Cardiac septum (tissue), 1 donor: ENCODE measurements at regions not wholly inside any gene's neighbourhood (a gene's known extent, or its start where the extent isn't known, plus 50 kb on each side); places are given as distances from the start of the nearest gene placed in this dataset.
A peak's percentile ranks its signal among the peaks of the same experiment; 100 is the strongest.
"Not testable (repeated sequence)": the region's sequence is repeated elsewhere in the genome, so short reads cannot be mapped to it uniquely, and the experiment has no call there.

Experiments used
- DNase-seq: peaks from one replicate; pipeline ENCODE4 v3.0.0-alpha.2; 2020; ENCODE audit warnings: low spot score
- intact Hi-C: fragments of 100-400 bp; cut with DNase I; formaldehyde crosslinking; loops from one replicate; pipeline ENCODE4 v1.14.0; 2022
- donor health status: DM: no; HTN: no; CAD: no.

DNA sequence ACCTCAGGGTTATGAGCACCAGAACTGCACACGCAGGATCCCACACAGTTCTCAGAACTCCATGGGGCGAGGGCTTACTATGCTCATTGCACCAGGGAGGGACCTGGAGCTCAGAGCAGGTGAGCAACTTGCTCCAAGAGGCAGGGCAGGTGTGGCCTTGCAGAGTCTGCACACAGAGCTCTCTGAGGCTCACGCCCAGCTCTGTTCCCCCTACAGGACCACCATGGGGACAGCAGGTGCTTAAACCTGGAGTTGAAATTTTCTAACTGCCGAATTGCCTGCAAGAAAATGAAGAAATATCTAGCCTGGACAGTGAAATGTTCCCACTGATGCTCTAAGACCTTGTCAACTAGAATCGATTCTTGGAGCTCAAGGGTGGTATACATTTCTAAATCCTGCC, 49.9 kb upstream of the MSMB start:
- intact Hi-C loops, DNase-seq: not testable (repeated sequence)

- no peak for DNase-seq
- intact Hi-C loops, result no loop called here
These were observed 50.4 kb upstream of the MSMB start for GRCh38 chr10:46096446-46096845.

- intact Hi-C loops, result no loop called here
- DNase-seq, result no peak
These were observed 51.0 kb upstream of the MSMB start for GRCh38 chr10:46096909-46097575.

GRCh38 chr10:46097576-46098317, 51.7 kb upstream of the MSMB start:
- intact Hi-C loops, result no loop called here
- DNase-seq, result no peak

- no peak for DNase-seq
- intact Hi-C loops, result no loop called here
These were observed 52.3 kb upstream of the MSMB start for GRCh38 chr10:46098386-46098785.

DNA sequence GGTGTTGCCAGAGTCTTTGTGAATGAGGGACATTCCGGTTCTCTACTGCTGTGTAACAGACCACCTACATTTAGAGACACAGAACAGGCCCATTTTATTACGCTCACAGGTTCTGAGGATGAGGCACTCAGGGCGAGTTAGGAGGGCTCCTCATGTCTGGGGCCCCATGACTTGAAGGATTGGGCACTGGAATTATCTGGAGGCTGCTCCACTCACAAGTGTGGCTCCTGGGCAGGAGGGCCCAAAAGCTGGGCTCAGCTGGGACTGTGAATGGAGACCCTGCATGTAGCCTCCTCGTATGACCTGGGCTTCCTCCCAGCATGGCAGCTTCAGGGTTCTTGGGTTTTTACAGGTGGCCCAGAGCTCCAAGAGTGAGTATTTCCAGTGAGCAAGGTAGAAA, 52.9 kb upstream of the MSMB start:
- intact Hi-C loops, DNase-seq: not testable (repeated sequence)

DNA sequence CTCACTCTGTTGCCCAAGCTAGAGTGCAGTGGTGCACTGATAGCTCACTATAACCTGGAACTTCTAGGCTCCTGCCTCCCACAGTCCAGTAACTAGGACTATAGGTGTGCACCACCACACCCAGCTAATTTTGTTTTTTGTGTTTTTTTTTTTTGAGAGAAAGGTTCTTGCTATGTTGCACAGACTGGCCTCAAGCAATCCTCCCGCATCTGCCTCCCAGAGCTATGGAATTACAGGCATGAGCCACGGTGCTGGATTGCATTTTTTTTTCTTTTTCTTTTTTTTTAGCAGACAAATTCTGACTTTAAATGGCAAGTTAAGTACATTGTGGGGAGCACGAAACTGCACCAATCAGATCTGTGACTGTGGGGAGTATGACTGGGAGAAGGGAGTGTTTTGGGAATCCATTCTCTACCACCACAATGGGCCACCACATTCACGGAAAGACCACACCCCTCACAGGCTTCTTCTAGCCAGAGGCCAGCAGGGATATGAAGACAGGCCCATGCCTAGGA, 58.1 kb upstream of the MSMB start:
- intact Hi-C loops, result no loop called here
- DNase-seq, result no peak

DNA sequence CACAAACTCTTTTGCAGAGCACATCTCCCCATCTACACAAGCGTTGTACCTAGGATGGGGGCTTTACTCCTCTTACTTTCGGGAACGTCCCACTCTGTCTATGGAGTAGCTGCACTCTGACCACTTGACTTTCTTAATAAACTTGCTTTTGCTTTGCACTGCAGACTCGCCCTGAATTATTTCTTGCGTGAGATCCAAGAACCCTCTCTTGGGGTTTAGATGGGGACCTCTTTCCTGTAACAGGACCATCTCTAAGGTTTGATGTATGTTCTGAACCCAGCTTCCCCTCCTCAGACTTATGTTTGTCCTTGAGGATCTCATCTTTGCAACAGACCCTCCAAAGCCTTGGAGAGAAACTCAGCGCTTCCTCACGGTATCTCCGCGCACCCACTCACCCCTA, 59.3 kb upstream of the MSMB start:
- DNase-seq, intact Hi-C loops: not testable (repeated sequence)

GRCh38 chr10:46105856-46106409, 59.9 kb upstream of the MSMB start:
- not testable (repeated sequence) for DNase-seq
- intact Hi-C loops, result loop anchor here (2.0 kb wide), 1 partner anchor 179 kb away; no protein-coding TSS in a partner anchor

DNA sequence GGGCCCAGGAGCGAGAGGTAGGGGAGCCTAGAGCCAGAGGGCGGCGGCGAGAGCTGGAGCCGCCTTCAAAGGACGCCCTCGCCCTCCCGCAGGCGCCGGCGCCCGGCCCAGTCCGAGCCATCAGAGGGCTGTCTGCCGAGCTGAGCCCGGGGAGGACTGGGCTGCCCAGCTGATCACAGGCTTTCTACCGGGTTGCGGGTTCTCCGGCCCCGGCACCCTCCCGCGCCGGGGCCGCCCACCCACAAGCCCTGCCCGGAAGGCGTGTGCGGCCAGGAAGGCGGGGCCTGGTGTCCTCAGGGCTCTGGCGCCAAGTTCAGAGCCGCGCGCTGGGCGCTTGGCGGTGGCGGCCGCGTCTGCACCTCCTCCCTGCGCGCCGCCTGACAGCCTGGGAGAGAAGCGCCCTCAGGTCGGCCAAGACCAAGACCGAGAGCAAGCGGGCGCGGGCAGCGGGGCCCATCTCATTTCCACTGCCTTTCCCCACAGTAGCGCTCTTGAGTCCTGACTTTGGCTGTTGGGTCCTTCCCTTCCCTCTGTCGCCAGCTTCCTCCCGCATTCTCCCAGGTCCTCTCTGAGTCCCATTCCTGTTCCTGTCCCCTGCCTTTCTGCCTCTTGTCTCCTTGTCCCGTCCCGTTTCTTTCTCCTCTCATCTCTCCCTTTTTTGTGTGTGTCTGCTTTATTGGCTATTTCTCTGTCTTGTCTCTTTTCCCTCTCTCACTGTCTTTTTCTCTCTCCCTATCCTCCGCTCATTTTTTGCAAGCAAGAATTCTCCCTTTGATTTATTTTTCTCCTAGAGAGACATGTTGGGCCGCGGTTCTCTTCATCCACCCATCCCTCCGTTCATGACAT, 60.6 kb upstream of the MSMB start:
- intact Hi-C loops, result loop anchor here (2.0 kb wide), 1 partner anchor 178 kb away; no protein-coding TSS in a partner anchor
- DNase-seq, result peak; percentile 86

DNA sequence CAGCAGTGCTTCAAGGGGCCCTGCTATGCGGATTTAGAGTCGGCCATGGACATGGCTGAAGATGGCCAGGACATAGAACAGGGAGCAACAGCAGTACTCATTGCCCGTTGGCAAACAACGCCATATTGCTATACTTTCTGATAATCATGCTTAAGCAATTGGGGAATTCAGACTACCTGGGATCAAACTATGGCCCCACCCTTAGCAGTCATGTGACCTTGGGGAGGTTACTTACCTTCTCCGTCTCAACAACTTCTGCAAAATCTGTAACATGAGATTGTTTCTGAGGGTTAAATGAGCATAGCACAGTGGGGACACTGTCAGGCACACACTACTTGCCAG, 62.1 kb upstream of the MSMB start:
- DNase-seq, intact Hi-C loops: not testable (repeated sequence)

GRCh38 chr10:46154271-46154670, 108.2 kb upstream of the MSMB start:
- intact Hi-C loops, result not testable (repeated sequence)

GRCh38 chr10:46154683-46155082, 108.6 kb upstream of the MSMB start:
- intact Hi-C loops, DNase-seq: not testable (repeated sequence)

More at GRCh38 chr10:46154271-46154670, 108.2 kb upstream of the MSMB start:
- DNase-seq, result not testable (repeated sequence)

DNA sequence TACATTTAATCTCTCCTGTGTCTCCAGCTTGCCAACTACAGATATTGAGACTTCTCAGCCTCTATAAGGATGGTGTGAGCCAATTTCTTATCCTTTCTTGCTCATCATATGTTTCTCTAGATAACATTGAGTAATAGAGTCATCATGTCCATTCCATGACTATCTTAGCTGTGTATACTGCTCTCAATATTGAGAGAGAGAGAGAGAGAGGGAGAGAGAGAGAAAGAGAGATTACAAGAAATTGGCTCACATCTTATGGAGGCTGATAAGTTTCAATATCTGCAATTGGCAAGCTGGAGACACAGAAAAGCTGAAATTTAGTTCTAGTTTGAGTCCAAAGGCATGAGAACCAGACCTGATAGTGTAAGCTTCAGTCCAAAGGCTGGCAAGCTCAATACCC, 110.8 kb upstream of the MSMB start:
- DNase-seq, intact Hi-C loops: not testable (repeated sequence)

DNA sequence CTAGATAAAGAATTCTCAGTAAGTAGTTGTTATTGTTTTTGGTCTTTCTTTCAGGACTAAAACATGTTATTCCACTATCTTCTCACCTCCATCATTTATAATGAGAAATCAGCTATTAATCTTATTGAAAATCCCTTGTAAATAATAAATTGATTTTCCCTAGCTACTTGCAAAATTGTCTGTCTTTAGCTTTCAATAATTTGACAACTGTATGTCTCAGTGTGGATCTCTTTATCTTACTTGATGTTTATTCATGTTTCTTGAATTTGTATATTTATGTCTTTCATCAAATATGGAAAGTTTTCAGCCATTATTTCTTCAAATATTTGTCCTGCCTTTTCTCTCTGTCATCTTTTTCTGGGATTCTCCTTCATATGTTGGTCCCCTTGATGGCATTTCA, 117.1 kb upstream of the ANTXRL start:
- DNase-seq, result no peak
- intact Hi-C loops, result no loop called here

- DNase-seq, result no peak
- intact Hi-C loops, result no loop called here
These were observed 116.0 kb upstream of the ANTXRL start for GRCh38 chr10:46170789-46171188.

DNA sequence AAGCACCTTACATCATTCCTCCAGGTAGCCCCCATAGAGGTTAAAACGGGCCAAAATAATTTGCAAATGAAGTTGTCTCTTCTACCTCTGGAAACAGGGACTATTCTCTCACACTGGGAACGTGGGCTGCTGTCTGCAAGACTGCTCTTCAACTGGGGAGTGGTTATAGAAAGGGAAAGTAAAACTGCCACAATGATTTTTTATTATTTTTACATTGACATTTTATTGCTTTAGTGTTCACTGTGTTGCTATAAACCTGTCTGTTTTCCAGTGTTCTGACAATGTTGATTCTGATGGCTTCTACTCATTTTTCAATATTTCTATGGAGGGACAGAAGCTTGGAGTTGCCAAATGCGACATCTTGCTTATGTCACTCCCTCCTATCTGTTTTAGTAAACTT, 115.1 kb upstream of the ANTXRL start:
- intact Hi-C loops, result no loop called here
- DNase-seq, result no peak

GRCh38 chr10:46175296-46175695, 111.5 kb upstream of the ANTXRL start:
- intact Hi-C loops, result no loop called here
- DNase-seq, result no peak

DNA sequence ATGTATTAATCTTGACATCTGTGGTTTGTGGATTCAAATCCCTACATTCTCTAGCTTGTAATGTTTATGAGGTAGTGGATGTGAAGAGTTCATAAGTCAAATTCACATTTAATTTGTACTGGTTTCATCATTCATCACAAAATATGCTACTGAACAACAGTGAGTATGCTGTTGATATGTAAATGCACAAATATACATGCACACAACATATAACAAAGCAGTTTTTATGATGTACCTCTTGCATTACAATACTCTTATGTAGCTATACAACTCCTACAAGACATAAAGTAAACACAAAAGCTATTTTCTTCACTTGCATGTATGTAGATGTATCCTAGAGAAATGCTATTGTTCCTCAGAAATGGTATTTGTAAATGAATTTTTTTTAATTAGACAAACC, 111.0 kb upstream of the ANTXRL start:
- intact Hi-C loops, result no loop called here
- no peak for DNase-seq

GRCh38 chr10:46187431-46187830, 99.4 kb upstream of the ANTXRL start:
- DNase-seq, intact Hi-C loops: not testable (repeated sequence)
